Endothelial cell of hepatic sinusoid (primary cell): ENCODE measurements at regions not wholly inside any gene's neighbourhood (a gene's known extent, or its start where the extent isn't known, plus 50 kb on each side); places are given as distances from the start of the nearest gene placed in this dataset.

ENCODE experiments used
- in situ Hi-C: cut with HindIII; loops from 2 replicates; pipeline ENCODE4 v1.10.0; 2017; ENCODE audit warnings: low sequenced_read_pairs

DNA sequence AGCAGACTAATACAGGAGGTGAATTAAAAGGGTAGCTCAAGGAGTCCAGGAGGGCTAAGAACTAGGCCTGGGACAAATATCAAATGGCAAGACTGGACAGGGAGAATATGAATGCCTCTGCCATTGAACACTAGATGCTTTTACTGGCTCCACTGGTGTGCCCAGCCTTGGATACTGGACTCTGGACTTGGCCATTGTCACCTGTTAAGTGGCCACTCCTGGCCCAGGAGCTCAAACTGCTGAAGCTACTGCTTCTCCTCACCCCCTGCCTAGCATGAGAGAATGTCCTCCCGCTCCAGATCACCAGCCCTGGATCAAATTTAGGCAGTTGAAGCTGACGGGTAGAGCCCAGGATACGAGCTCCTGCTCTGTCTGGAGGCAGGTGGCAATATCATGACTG is 170.8 kb downstream of the DDX1 start:
- in situ Hi-C loops, result no loop called here

DNA sequence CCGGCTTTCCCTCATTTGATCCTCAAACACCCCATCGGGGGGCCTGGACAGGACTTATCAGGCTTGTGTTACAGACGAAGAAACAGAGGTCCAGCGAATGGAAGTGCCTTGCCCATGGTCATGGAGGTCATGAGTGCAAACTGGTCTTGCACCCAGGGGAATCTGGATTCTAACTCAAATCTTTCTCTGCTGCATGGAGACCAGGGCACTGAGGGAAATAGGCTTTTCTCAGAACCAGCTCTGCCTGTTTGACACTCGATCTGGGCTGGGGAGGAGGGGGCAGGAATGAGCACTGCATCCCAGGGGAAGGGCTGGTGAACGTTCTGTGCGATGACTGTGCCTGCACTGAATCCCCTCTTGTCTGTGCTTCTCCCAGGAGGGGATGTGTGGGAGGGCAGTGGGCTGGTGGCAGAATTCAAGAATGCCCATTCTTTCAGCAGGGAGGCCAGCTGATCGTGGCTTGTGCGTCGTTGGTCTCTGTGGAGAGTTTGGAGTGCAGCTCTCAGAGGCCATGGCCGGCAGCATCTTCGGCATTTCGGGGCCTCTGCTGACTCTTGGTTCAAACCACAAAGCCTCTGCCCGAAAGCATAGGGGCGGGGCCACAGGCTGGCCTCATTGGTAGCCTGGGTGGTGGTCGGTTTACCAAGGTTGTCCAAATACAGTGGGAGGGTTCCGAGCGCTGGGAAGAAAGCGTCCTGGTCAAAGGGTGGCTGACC is 171.6 kb downstream of the DDX1 start:
- in situ Hi-C loops, result no loop called here

DNA sequence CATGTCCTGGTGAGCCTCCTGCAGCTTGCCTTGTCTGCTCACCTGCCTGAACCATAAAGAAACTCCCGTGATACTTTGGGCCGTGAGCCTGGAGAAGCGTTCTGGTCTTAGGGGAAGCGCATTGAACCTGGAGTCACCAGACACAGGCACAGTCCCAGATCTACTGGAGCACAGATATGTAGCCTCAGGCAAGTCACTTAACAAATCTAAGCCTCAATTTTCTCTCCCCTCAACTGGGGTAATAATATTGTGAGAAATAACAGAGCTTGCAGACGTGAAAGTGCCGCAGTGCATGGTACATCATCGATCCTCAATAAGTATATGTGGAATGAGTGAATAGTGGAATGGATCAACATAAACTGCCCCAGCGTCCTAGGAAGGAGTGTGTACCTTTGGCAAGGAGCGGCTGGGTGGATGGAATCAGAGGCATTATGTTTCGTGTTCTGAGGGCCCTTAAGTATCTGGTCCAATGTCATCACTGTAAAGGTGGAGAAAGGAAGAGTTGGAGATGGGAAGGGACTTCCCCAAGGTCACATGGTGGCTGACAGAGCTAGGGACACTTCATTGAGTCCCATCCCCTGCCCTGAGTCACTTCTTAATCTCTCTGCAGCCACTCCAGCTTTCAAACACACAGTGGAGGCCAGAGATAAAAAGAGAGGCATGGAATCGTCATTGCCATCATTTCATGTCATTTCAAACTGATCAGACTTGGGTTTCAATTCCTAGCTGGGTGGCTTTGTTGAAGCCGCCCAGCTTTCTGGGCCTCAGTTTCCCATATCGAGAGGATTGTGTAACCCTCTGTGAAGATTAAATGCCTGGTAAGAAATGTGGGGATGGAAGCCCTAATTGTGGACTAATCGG is 172.4 kb downstream of the DDX1 start:
- in situ Hi-C loops, result no loop called here

DNA sequence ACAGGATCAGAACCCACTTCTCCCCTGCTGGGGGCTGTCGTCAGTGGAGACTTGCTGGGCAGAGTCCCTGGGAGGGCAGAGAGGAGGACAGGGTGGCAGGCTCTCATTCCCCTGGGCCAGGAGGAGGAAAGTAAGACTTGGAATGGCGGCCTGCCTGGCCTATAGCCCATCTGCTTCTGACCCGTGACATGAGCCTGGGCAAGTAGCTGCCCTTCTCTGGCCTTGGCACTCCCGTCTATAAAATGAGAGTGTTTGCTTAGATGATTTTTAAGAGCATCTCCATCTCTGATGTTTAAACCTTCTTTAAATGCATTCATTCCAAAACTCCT is 173.0 kb downstream of the DDX1 start:
- in situ Hi-C loops, result no loop called here

DNA sequence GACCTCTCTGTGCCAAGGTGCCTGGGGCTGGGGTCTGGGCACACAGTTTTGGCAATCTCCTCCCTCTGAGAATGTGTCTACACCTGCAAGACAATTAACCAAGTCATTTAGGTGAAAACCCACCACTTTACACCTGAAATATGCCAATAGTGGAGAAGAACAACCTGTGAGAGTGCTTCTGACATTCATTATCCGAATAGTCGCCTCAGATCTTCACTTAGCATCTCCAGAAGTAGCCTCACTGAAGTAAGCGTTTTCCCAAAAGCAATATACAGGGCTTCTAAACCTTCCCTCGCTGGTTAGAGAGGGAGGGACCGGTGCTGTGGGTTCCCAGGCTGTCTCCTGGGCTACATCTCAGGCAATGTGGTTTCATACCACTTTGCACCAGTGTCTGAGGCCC is 173.5 kb downstream of the DDX1 start:
- in situ Hi-C loops, result no loop called here

DNA sequence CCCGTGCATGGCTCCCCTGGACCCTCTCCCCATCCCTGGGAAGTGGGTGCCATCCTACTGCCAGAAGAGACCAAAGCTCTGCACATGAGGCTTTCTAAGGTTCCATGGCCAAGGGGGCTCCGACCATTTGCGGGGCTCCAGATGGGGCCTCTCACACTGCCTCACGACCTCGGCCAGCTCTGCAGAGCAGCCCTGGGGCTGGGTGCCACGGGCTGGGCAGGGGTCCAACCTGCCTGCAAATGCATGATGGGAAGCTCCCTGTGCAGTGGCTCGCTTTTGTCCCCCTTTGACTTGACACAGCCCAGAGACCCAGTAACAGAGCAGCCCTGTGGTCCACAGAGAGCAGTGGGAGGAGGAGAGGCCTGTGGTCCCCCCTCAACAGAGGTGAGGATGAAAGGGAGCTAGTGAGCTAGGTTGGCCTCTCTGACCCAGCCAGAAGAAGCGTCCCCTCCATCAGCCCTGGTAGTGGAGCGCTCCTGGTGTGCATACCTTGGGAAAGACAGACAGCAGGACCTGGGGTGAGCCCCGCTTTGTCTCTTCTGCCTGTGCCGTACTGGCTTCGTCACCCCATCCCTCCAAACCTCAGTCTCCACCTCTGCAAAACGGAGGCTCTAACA is 174.1 kb downstream of the DDX1 start:
- in situ Hi-C loops, result no loop called here

DNA sequence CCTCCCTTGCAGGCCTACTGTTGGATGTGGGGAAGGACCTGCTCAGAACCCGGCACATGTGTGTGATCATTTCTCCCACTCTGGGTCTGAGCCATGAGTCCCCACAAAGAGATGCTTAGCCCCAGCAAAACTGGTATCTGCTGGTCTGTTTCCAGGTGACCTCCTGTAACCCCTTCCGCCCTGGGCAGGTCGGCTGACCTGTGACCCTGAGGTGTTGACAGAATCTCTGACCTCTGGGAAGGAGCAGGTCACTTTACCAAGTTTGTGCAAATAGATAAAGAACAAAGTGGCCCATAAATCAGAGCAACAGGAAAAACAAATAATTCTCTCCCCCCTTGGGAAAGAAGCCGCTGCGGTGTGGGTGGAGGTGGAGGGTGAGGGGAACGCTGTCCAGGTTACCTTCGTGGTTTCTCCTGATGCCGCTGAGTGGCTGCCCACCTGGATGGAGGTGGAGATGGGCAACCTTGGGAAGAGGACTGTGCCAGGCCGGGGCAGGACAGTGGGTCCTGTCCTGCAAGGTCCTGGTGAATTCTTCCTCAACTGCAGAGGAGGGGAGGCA is 174.0 kb upstream of the MYCN start:
- in situ Hi-C loops, result no loop called here

DNA sequence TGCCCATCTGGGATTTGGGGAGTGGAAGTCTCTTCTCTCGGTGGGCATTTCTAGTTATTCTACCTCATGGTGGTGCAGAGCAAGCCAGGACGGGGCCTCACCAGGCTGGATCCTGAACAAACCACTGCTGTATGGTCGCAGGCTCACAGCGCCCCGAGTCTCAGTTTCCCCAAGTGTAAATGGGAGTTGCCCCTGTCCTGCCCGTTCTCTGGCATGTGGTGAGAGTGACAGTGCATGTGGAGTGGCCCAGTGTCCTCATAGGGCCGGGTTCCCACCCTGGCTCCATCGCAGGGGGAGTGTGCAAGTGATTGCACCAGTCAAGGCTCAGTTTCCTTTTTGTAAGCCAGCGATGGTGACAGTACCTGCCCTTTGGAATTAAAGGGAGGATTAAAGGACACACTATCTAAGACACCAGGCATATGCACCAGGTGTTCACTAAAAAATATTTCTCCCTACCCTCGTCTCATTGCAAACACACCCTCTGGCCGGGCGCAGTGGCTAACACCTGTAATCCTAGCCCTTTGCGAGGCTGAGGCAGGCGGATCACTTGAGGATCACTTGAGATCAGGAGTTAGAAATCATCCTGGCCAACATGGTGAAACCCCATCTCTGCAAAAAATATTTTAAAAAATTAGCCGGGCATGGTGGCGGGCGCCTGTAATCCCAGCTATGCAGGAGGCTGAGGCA is 173.3 kb upstream of the MYCN start:
- in situ Hi-C loops, result no loop called here

DNA sequence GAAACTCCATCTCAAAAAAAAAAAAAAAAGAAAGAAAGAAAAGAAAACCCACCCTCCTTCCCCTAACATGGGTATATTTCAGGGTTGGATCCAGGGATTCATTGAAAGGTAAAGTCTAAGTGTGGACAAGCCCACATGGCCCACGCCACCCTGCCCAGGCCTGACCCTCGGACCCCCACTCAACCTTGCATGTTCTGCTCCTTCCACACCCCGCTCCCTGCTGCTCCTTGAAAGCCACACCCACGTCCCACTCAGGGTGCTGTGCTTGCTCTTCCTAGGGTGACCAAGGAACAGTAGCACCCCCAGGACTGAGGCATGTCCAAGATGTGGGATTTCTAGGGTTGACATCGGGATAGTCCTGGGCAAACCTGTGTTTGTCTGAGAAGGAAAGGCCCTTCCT is 172.7 kb upstream of the MYCN start:
- in situ Hi-C loops, result no loop called here

DNA sequence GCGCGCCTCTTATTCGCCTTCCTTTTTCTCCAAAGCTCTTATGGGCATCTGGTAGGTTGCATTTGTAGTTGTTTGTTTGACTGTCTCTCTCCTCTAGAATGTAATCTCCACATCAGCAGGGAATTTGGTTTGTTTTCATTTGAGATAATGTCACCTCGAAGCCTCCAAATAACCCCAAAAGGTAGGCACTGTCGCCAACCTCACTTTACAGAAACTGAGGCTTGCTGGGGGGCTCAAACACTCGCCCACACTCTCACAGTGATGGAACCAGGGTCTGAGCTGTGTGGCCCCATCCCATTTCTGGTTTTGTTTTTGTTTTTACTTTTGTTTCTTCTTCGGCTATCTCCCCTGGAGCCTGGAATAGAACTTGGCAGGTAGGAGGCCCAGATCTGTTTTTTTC is 172.2 kb upstream of the MYCN start:
- in situ Hi-C loops, result no loop called here

DNA sequence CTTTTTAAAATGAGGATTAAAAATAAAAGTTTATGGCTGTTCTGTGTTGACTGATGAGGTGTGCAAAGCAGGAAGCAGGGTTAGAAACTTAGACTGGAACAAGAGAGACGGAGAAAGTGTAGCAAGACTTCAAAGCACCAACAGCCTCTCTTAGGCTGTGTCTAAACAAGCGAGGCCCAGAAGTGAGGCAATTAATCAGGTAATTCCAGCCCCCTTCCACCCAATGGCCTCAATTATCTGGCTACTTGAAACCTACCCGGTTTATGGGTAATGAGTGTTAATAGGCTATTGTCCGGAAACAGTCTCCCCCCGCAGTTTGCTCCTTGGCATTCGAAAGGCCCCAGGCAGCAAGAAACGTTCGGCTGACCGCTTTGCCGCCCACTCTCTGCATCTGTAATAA is 171.7 kb upstream of the MYCN start:
- in situ Hi-C loops, result no loop called here

DNA sequence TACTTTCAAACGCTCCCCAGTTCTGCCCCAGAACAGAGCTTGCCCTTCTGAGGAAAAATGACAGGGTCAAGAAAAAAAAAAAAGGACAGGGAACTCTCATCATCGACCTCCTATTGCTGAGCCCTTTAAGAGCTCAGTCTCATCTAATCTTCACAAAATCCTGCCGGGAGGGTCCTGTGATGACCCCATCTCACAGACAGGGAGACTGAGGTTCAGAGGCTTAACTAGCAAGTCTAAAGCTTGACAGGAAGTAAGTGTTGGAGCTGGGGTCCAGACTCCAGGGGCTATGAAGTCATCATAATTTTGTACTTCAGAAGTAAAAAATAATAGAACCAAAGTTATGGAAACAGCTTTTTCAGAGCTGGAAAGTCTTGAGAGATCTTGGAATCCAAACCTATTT is 171.1 kb upstream of the MYCN start:
- in situ Hi-C loops, result no loop called here

DNA sequence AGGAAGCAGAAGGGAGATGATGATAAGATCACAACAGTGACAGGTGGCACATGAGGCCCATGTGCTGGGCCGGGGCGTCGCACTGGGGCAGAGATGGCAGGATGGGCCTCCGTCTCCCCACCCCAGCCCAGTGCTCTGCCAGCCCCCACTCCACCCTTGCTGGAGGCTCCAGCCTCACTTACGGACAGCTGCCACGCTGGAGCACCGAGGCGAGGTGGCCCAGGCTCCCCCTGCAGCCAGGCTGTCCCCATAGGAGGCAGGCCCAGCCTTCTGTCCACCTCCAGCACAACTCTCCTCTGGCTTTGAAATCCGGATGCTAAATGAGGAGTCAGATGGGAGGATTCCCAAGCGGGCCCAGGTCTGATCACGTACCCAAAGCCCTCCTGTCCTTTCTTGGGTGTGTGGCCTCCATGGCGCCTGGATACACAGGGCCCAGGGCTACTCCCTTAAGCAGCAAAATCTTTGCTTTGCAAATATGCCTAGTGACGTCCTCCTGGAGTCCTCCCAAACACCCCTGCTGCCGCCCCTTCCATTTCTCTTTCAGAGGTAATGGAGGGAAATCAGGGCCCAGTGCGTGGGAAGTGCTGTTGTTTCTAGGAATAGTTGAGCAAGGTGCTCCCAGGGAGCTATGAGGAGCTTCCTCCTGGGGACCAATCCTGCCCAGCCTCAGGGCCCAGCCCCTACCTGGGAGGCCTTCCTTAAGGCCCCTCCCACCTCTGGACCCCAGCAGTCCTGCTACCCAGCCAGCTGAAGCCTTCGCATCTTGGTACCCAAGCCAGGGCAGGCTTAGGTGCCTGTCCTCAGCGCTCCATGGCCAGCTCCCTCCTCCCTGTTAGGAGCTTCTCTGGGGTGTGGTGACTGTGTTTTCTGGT is 170.4 kb upstream of the MYCN start:
- in situ Hi-C loops, result no loop called here

DNA sequence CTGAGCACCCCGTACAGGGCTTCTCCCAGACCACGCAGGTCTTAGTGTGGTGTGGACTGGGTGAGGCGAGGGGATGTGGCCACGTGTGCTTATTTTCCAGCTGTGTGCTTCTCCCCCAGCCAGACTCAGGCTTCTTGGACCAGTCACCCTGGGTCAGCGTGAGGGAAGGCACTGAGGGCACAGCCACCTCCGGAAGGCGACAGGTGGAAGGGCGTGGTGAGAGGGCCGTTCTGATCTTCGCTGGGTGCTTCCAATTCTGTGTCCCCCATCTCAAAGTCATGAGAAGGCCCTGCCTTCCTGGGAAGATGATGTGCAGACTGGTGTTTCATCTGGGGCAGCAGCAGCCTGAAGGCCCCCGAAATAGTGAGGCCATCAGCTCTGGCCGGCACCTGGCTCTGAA is 169.7 kb upstream of the MYCN start:
- in situ Hi-C loops, result no loop called here

DNA sequence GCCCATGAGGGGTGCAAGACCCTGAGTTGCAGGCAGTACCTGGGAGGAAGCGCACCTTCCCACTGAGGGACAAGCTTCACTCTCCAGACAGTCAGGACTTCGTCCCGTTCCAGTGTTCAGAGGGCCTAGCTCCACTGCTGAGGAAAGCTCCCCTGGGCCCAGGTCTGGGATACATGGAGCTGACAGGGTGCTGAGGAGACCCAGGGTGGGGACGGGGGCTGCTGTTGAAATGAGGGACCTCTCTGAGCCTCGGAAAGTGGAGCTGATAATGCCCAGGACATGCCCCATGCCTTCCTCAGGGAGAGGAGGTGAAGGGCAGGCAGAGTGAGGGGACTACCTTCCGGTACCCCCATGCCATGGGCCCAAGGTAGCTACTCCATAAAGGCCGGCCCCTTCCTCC is 169.2 kb upstream of the MYCN start:
- in situ Hi-C loops, result no loop called here

DNA sequence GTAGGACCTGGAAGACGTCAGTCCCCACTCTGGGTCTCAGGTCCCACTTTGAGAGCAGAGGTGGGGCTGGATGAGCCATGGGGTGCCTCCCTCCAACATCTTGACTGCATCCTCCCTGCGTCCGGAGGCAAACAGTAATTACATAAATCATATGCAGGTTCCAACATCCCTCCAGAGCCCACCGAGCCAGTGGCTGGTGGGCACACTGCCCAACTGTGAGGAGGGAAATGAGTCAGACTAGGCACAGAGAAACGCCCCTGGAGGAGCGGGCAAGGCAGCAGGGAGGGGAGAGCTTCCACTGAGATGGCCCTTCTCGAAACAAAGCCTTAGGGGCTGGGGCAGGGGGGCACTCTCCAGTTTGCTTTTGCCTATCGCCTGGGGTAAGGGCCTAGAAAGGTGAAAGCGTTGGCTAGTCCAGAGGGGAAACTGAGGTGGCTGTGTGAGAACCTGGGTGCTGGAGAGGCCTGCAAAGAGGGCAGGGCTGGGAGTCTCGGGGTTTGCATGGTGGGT is 168.2 kb upstream of the MYCN start:
- in situ Hi-C loops, result no loop called here

DNA sequence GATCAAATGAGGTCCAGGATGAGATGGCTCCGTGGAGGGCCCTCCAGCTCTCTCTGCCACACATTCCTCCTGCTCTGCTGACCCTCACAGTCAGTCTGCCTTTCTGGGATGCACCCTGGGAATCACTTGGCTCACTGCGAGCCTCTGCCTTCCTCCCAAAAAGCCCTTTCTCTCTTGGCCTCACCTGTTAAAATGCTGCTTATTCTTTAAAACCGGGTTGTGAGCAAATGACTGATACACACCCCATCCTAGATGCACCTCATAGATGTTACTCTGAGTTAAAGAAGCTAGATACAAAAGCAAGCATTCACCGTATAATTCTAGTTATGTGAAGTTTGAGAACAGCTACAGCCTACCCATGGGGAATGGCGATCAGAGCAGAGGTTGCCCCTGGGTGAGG is 167.7 kb upstream of the MYCN start:
- in situ Hi-C loops, result no loop called here

DNA sequence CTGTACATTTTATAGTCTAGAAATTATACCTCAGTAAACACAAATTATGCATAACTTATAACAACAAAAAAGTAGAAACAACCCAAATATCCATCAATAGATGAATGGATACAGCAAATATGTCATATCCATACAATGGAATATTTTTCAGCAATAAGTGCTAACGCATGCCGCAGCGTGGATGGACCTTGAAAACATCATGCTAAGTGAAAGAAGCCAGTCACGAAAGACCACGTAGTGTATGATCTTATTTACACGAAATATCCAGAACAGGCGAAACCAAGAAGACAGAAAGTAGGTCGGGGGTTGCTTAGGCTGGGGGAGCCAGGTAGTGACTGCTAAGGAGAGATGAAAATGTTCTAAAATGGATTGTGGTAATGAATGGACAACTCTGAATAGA is 167.1 kb upstream of the MYCN start:
- in situ Hi-C loops, result no loop called here

DNA sequence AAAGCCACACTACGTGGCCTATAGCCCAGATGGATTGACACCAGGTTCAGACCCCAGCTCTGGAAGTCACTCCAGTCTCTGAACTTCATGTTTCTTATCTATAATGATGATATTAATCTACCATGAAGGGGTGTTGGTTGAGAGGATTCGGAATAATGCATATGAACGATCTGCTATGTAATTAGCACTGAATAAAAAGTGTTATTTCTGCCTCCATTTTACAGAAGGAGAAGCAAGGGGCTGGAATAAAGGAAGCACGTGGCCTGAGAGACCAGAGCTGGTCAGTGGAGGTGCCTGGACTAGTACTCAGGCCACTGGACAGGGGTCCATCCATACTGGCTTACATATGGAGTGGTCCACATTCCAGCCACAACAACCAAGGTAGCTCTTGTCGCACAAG is 166.5 kb upstream of the MYCN start:
- in situ Hi-C loops, result no loop called here
